ENCODE measurements at regions not wholly inside any gene's neighbourhood (a gene's known extent, or its start where the extent isn't known, plus 50 kb on each side); places are given as distances from the start of the nearest gene placed in this dataset.
"Not testable (repeated sequence)": the region's sequence is repeated elsewhere in the genome, so short reads cannot be mapped to it uniquely, and the experiment has no call there.

DNA sequence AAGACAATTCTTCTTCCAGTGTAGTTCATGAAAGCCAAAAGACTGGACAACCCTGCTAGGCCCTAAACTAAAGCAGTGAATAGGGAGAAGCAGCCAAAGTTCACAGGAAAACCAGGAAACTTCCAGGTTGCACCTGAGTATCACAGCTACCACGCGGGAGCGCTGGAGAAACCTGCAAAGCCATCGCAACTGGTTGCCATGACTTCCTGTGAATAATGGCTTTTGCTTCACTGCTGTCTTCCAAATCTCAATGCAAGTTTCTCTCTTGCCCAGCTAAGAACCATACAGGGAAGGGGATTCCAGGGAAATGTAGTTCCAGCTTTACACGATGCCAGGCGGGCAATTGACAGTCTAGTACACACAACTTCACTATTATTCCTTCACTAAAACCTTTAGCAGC, 114.1 kb downstream of the GXYLT1 start:
- Mint-ChIP-seq H3K9me3 (ENCODE audit: unreplicated experiment) (no peaks in the 10 kb centered on the region), H3K4me3 (ENCODE audit: unreplicated experiment) (no peak overlapping the region), H3K27me3 (ENCODE audit: unreplicated experiment) (no peaks in the 10 kb centered on the region), H3K36me3 (ENCODE audit: low read depth, unreplicated experiment) (no peaks in the 10 kb centered on the region), H3K4me1 (ENCODE audit: unreplicated experiment) (no peaks in the 10 kb centered on the region), H3K27ac (ENCODE audit: unreplicated experiment) (no peak overlapping the region)
- TF ChIP-seq, protein P1, sequence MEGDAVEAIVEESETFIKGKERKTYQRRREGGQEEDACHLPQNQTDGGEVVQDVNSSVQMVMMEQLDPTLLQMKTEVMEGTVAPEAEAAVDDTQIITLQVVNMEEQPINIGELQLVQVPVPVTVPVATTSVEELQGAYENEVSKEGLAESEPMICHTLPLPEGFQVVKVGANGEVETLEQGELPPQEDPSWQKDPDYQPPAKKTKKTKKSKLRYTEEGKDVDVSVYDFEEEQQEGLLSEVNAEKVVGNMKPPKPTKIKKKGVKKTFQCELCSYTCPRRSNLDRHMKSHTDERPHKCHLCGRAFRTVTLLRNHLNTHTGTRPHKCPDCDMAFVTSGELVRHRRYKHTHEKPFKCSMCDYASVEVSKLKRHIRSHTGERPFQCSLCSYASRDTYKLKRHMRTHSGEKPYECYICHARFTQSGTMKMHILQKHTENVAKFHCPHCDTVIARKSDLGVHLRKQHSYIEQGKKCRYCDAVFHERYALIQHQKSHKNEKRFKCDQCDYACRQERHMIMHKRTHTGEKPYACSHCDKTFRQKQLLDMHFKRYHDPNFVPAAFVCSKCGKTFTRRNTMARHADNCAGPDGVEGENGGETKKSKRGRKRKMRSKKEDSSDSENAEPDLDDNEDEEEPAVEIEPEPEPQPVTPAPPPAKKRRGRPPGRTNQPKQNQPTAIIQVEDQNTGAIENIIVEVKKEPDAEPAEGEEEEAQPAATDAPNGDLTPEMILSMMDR (IDR thresholded peaks at IDR 0.05; ENCODE audit: unreplicated experiment): no peak
- DNase-seq (ENCODE audit: low spot score): no peak

DNA sequence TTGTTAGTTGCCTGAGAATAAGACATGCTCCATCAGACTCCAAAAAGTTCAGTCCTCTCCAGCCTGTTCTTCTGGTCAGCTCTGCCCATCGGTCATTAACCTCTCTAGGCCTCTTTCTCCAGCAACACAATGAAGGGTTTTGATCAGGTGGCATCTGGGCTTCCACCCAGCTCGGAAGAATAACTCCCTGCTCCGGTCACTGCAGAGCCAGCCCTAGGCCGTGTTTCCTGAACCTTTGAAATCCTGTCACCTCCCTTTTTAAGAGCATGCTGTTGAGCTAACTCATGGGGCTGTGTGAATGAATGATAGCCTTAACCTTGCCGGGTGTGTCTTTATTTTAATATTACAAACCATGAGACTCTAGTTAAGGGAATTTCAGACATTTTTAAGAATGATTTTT, 117.1 kb downstream of the GXYLT1 start:
- H3K4me1 Mint-ChIP-seq (ENCODE audit: unreplicated experiment): peaks cover 9% of the 10 kb centered on the region
- no peak overlapping the region for H3K4me3 Mint-ChIP-seq (ENCODE audit: unreplicated experiment)
- H3K9me3 Mint-ChIP-seq (ENCODE audit: unreplicated experiment): no peaks in the 10 kb centered on the region
- H3K36me3 Mint-ChIP-seq (ENCODE audit: low read depth, unreplicated experiment): no peaks in the 10 kb centered on the region
- H3K27ac Mint-ChIP-seq (ENCODE audit: unreplicated experiment): no peak overlapping the region
- TF ChIP-seq, protein P1 (IDR thresholded peaks at IDR 0.05; ENCODE audit: unreplicated experiment): no peak
- no peaks in the 10 kb centered on the region for H3K27me3 Mint-ChIP-seq (ENCODE audit: unreplicated experiment)
- DNase-seq (ENCODE audit: low spot score): no peak

DNA sequence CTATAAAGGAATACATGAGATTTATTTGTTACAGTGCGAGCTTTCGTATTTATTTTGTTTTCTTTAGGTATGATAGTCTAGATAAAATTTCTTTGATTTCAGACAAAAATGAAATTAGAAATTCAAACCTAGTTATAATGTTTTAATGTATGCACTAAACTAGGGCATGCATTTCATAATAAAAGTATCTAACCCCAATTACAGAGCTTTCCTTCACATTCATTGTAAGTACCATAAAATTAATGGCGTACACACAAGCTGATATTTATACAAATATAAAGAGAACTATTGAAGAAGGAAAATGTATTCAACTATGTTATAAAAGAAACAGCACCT, 120.2 kb downstream of the GXYLT1 start:
- Mint-ChIP-seq H3K27me3 (ENCODE audit: unreplicated experiment) (peaks cover 3% of the 10 kb centered on the region), H3K36me3 (ENCODE audit: low read depth, unreplicated experiment) (no peaks in the 10 kb centered on the region), H3K4me3 (ENCODE audit: unreplicated experiment) (no peak overlapping the region), H3K9me3 (ENCODE audit: unreplicated experiment) (no peaks in the 10 kb centered on the region), H3K4me1 (ENCODE audit: unreplicated experiment) (peaks cover 31% of the 10 kb centered on the region), H3K27ac (ENCODE audit: unreplicated experiment) (no peak overlapping the region)
- TF ChIP-seq, protein P1 (IDR thresholded peaks at IDR 0.05; ENCODE audit: unreplicated experiment): no peak
- DNase-seq (ENCODE audit: low spot score): no peak

DNA sequence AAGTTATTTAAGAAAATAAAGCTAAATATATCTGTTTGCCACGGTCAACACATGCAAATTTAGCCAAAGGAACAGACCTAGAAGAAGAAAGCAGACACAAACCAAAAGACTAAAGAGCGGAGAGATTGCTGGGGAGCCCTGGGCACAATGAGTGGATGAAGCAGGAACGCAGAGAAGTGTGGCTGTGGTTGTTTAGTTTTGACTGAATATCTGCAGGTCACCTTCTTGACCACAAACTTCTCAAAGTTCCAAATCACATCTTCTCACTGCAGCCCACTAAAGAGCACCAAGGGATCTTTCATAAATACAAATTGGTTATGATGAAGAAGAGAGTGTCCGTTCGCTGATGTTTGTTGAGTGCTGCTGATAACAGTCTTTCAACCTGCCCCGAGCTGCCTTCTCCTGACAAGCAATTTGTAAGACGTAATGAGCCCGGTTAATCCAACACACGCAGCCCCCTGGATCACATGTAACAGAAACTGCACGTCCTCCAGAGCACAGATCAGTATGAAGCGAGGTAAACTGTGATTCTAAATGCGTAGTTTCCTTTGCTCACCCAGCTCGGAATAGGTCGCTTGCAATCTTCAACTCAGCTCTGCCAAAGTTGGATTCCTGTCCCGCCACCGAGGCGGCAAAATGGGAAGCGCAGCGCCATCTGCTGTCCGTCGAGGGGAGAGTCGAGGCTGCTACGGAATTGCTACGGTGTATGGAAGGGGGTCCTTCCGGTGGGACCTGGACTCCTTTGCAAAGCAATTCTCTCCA, 120.8 kb downstream of the GXYLT1 start:
- peak; percentile 92 for DNase-seq (ENCODE audit: low spot score)
- Mint-ChIP-seq H3K4me1 (ENCODE audit: unreplicated experiment) (peaks cover 31% of the 10 kb centered on the region), H3K4me3 (ENCODE audit: unreplicated experiment) (no peak overlapping the region), H3K9me3 (ENCODE audit: unreplicated experiment) (no peaks in the 10 kb centered on the region), H3K27me3 (ENCODE audit: unreplicated experiment) (peaks cover 3% of the 10 kb centered on the region), H3K36me3 (ENCODE audit: low read depth, unreplicated experiment) (no peaks in the 10 kb centered on the region), H3K27ac (ENCODE audit: unreplicated experiment) (no peak overlapping the region)
- TF ChIP-seq, protein P1 (IDR thresholded peaks at IDR 0.05; ENCODE audit: unreplicated experiment): peak; percentile 92

DNA sequence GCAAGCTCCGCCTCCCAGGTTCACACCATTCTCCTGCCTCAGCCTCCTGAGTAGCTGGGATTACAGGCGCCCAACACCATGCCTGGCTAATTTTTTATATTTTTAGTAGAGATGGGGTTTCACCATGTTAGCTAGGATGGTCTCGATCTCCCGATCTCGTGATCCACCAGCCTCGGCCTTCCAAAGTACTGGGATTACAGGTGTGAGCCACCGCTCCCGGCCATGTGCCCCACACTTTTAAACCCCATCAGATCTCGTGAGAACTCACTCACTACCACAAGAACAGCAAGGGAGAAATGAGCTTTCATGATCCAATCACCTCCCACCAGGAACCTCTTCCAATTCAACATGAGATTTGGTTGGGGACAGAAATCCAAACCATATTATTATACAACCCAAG, 122.7 kb downstream of the GXYLT1 start:
- H3K9me3 Mint-ChIP-seq (ENCODE audit: unreplicated experiment); H3K27me3 Mint-ChIP-seq (ENCODE audit: unreplicated experiment): not testable (repeated sequence)

More for the DNA sequence above, 122.7 kb downstream of the GXYLT1 start:
- peak overlapping the region; percentile 22 for H3K4me3 Mint-ChIP-seq (ENCODE audit: unreplicated experiment)
- DNase-seq (ENCODE audit: low spot score); H3K36me3 Mint-ChIP-seq (ENCODE audit: low read depth, unreplicated experiment): not testable (repeated sequence)
- H3K4me1 Mint-ChIP-seq (ENCODE audit: unreplicated experiment): peaks cover 31% of the 10 kb centered on the region
- H3K27ac Mint-ChIP-seq (ENCODE audit: unreplicated experiment): peak overlapping the region; percentile 98
